Peyer's patch (tissue), 4 donors: ENCODE measurements at regions not wholly inside any gene's neighbourhood (a gene's known extent, or its start where the extent isn't known, plus 50 kb on each side); places are given as distances from the start of the nearest gene placed in this dataset.

Source experiments
- POLR2A ChIP-seq, 2 donors: fragments of 450-650 bp; IDR thresholded peaks; one replicate each; pipeline ENCODE4 v1.5.1; 2017; ENCODE audit warnings: antibody characterized with exemption in 2 of 2, mild to moderate bottlenecking in 2 of 2, moderate library complexity in 2 of 2
- TF ChIP-seq, protein P1 (sequence below), 6 experiments: fragments of 450-650 bp in 4 of 6; fragments of 200-600 bp in 2 of 6; sonication (generic) in 1 of 6; IDR thresholded peaks; one replicate each; pipeline ENCODE4 v1.5.1; 2017 to 2019; ENCODE audit warnings: antibody characterized with exemption in 6 of 6, mild to moderate bottlenecking in 3 of 6, moderate library complexity in 1 of 6

DNA sequence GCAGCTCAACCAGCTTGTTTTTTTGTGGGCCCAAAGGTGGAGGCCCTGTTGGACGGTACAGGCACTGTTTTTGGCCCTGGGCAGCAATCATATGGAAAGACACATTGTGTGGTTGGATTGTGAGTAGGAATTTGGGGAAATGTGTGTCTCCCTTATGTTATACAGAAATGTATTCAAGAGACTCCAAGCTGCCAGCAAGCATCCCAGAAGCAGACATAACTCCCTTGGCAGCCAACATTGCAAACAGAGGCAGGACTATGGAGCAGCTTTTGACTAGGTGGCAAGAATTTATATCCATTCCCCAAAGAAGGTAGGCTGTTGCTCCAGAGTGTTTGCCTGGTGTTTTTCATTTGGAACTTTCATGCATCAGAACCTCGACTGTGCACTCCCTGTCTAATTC is 104.9 kb downstream of the BUB3 start:
- no peak for TF ChIP-seq POLR2A (IDR thresholded peaks at IDR 0.05)
- TF ChIP-seq, protein P1, sequence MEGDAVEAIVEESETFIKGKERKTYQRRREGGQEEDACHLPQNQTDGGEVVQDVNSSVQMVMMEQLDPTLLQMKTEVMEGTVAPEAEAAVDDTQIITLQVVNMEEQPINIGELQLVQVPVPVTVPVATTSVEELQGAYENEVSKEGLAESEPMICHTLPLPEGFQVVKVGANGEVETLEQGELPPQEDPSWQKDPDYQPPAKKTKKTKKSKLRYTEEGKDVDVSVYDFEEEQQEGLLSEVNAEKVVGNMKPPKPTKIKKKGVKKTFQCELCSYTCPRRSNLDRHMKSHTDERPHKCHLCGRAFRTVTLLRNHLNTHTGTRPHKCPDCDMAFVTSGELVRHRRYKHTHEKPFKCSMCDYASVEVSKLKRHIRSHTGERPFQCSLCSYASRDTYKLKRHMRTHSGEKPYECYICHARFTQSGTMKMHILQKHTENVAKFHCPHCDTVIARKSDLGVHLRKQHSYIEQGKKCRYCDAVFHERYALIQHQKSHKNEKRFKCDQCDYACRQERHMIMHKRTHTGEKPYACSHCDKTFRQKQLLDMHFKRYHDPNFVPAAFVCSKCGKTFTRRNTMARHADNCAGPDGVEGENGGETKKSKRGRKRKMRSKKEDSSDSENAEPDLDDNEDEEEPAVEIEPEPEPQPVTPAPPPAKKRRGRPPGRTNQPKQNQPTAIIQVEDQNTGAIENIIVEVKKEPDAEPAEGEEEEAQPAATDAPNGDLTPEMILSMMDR (IDR thresholded peaks at IDR 0.05): no peak
